Spleen (tissue), 11 donors: ENCODE measurements at regions not wholly inside any gene's neighbourhood (a gene's known extent, or its start where the extent isn't known, plus 50 kb on each side); places are given as distances from the start of the nearest gene placed in this dataset.

ENCODE experiments used
- DNase-seq: peaks from one replicate; pipeline ENCODE4 v3.0.0-alpha.2; 2020
- H3K27ac ChIP-seq, 8 donors: fragments of 200-600 bp; sonication (generic) in 7 of 8; 1 replicate in 4 of 8; 2 replicates in 4 of 8; pipeline versions ENCODE4 v1.5.0 to v1.8.0; 2016 to 2021; ENCODE audit warnings: inconsistent platforms in 4 of 8, mild to moderate bottlenecking in 4 of 8, moderate library complexity in 1 of 8
- H3K27me3 ChIP-seq, 7 donors: fragments of 200-600 bp; sonication (generic) in 6 of 7; replicated peaks in 1 of 7; 1 replicate in 4 of 7; 2 replicates in 3 of 7; pipeline versions ENCODE4 v1.5.0 to v1.8.0; 2016 to 2021; ENCODE audit warnings: inconsistent platforms in 3 of 7, mild to moderate bottlenecking in 1 of 7
- H3K36me3 ChIP-seq, 6 donors: fragments of 200-600 bp; sonication (generic) in 5 of 6; 1 replicate in 4 of 6; 2 replicates in 2 of 6; pipeline versions ENCODE4 v1.5.0 to v1.8.0; 2016 to 2021; ENCODE audit warnings: inconsistent platforms in 2 of 6
- H3K4me1 ChIP-seq, 6 donors: fragments of 200-600 bp; sonication (generic) in 5 of 6; 1 replicate in 3 of 6; 2 replicates in 3 of 6; pipeline versions ENCODE4 v1.5.0 to v1.8.0; 2016 to 2021; ENCODE audit warnings: inconsistent platforms in 3 of 6
- H3K4me3 ChIP-seq, 8 donors: fragments of 200-600 bp; sonication (generic) in 7 of 8; 1 replicate in 4 of 8; 2 replicates in 4 of 8; pipeline versions ENCODE4 v1.5.0 to v1.8.0; 2016 to 2021; ENCODE audit warnings: inconsistent platforms in 4 of 8, mild to moderate bottlenecking in 4 of 8, moderate library complexity in 2 of 8
- H3K9me3 ChIP-seq, 8 donors: fragments of 200-600 bp; sonication (generic) in 7 of 8; 1 replicate in 4 of 8; 2 replicates in 4 of 8; pipeline versions ENCODE4 v1.5.0 to v1.8.0; 2016 to 2021; ENCODE audit warnings: inconsistent platforms in 4 of 8
- CTCF ChIP-seq, 11 experiments: fragments of 200-600 bp in 7 of 11; fragments of 450-650 bp in 4 of 11; sonication (generic) in 4 of 11; IDR thresholded peaks in 8 of 11; conservative IDR thresholded peaks in 3 of 11; 1 replicate in 7 of 11; 2 replicates in 4 of 11; pipeline versions ENCODE4 v1.4.0 to v1.8.0; 2016 to 2021; ENCODE audit warnings: antibody characterized with exemption in 11 of 11, inconsistent platforms in 4 of 11, mild to moderate bottlenecking in 1 of 11
- POLR2A ChIP-seq, 3 donors: fragments of 450-650 bp; IDR thresholded peaks; one replicate each; pipeline ENCODE4 v1.5.1; 2017; ENCODE audit warnings: antibody characterized with exemption in 3 of 3, mild to moderate bottlenecking in 1 of 3
- POLR2AphosphoS5 ChIP-seq, 3 donors: sonication (generic); formaldehyde crosslinking; IDR thresholded peaks; one replicate each; pipeline ENCODE4 v1.5.1; 2017; ENCODE audit warnings: antibody characterized with exemption in 3 of 3
- WGBS, 5 donors: extraction: QIAGEN DNeasy Blood & Tissue Kit in 3 of 5; methylation state at CpG; one replicate each; pipeline versions ENCODE4 v1.1.5 to v1.1.7; 2013 to 2018; 5-methylcytosine and 5-hydroxymethylcytosine counted together
- intact Hi-C: fragments of 100-400 bp; cut with DNase I; formaldehyde crosslinking; loops from one replicate; pipeline ENCODE4 v1.15.0; 2023; ENCODE audit warnings: low total_unique reads
- donor health status: healthy with polysubstance abuse.
- donor health status: DM: no; HTN: no; CAD: no; lungs with moderate emphysema.
- donor health status: DM: no; HTN: no; CAD: no.
- donor health status: Bipolar disorder and iron deficiency.
- donor health status: healthy.
- donor health status: DM: no; HTN: no; CAD: no.
- donor health status: DM: yes; HTN: yes; CAD: no.

GRCh38 chr2:198476007-198476406 is 671.6 kb downstream of the PLCL1 start:
- intact Hi-C loops = no loop called here
- TF ChIP-seq CTCF (IDR thresholded peaks at IDR 0.05 in 8 of 11, conservative IDR thresholded peaks at IDR 0.05 in 3 of 11) (no peak), POLR2AphosphoS5 (IDR thresholded peaks at IDR 0.05) (no peak), POLR2A (IDR thresholded peaks at IDR 0.05) (no peak)

GRCh38 chr2:198471291-198471690 is 666.9 kb downstream of the PLCL1 start:
- H3K4me1 ChIP-seq = no peaks in the 10 kb centered on the region
- H3K27me3 ChIP-seq = no peaks in the 10 kb centered on the region
- DNase-seq = no peak
- H3K9me3 ChIP-seq = no peaks in the 10 kb centered on the region
- H3K4me3 ChIP-seq = no peak overlapping the region
- no peaks in the 10 kb centered on the region for H3K36me3 ChIP-seq
- no peak overlapping the region for H3K27ac ChIP-seq
- no peak for TF ChIP-seq CTCF (IDR thresholded peaks at IDR 0.05 in 8 of 11, conservative IDR thresholded peaks at IDR 0.05 in 3 of 11)
- TF ChIP-seq POLR2AphosphoS5 (IDR thresholded peaks at IDR 0.05) = no peak
- TF ChIP-seq POLR2A (IDR thresholded peaks at IDR 0.05) = no peak
- intact Hi-C loops = no loop called here
- WGBS, 5 donors = 53 to 65% (median 57%) methylated on average over 2 of the region's 2 CpGs

More at GRCh38 chr2:198476007-198476406, 671.6 kb downstream of the PLCL1 start:
- no peak overlapping the region for H3K27ac ChIP-seq
- H3K9me3 ChIP-seq = no peaks in the 10 kb centered on the region
- WGBS, 5 donors = 29 to 57% (median 40%) methylated on average over 1 of the region's 1 CpG
- no peaks in the 10 kb centered on the region for H3K36me3 ChIP-seq
- no peaks in the 10 kb centered on the region for H3K27me3 ChIP-seq
- no peak overlapping the region for H3K4me3 ChIP-seq
- no peak for DNase-seq
- H3K4me1 ChIP-seq = no peaks in the 10 kb centered on the region

GRCh38 chr2:198468136-198468535 is 663.7 kb downstream of the PLCL1 start:
- Histone ChIP-seq H3K27me3 (no peaks in the 10 kb centered on the region), H3K36me3 (no peaks in the 10 kb centered on the region), H3K9me3 (peaks cover 0 to 4% (median 0%) of the 10 kb centered on the region in 8 donors), H3K27ac (no peak overlapping the region), H3K4me3 (no peak overlapping the region), H3K4me1 (no peaks in the 10 kb centered on the region)
- WGBS, 5 donors = 68 to 85% (median 77%) methylated on average over 3 of the region's 3 CpGs
- TF ChIP-seq POLR2A (IDR thresholded peaks at IDR 0.05) (no peak), POLR2AphosphoS5 (IDR thresholded peaks at IDR 0.05) (no peak), CTCF (IDR thresholded peaks at IDR 0.05 in 8 of 11, conservative IDR thresholded peaks at IDR 0.05 in 3 of 11) (no peak)
- no peak for DNase-seq
- intact Hi-C loops = no loop called here

- no peak for TF ChIP-seq CTCF (IDR thresholded peaks at IDR 0.05 in 8 of 11, conservative IDR thresholded peaks at IDR 0.05 in 3 of 11)
- TF ChIP-seq POLR2A (IDR thresholded peaks at IDR 0.05) = no peak
- TF ChIP-seq POLR2AphosphoS5 (IDR thresholded peaks at IDR 0.05) = no peak
These were observed 661.6 kb downstream of the PLCL1 start for GRCh38 chr2:198465970-198466369.

More at GRCh38 chr2:198465970-198466369, 661.6 kb downstream of the PLCL1 start:
- intact Hi-C loops = no loop called here
- no peak overlapping the region for H3K27ac ChIP-seq
- no peaks in the 10 kb centered on the region for H3K27me3 ChIP-seq
- H3K9me3 ChIP-seq = peaks cover 0 to 6% (median 0%) of the 10 kb centered on the region in 8 donors
- H3K4me3 ChIP-seq = no peak overlapping the region
- 91 to 96% (median 92%) methylated on average over 6 of the region's 6 CpGs for WGBS, 5 donors
- no peaks in the 10 kb centered on the region for H3K36me3 ChIP-seq
- no peak for DNase-seq
- no peaks in the 10 kb centered on the region for H3K4me1 ChIP-seq
